NCI-H1092 treated with DMSO at 0.1 percent for 48 hours (cell line): ENCODE measurements at regions not wholly inside any gene's neighbourhood (a gene's known extent, or its start where the extent isn't known, plus 50 kb on each side); places are given as distances from the start of the nearest gene placed in this dataset.

Source experiments
- DNase-seq: peaks from one replicate; lab custom pipeline; 2025; lab: John Stamatoyannopoulos, UW

GRCh38 chr14:22452330-22452729, 136.7 kb downstream of the DAD1 start:
- DNase-seq, result no peak

- no peak for DNase-seq
Observed at GRCh38 chr14:22450266-22450665, 138.8 kb downstream of the DAD1 start.

GRCh38 chr14:22449600-22449905, 139.5 kb downstream of the DAD1 start:
- no peak for DNase-seq

GRCh38 chr14:22448905-22449599, 140.0 kb downstream of the DAD1 start:
- no peak for DNase-seq

GRCh38 chr14:22448035-22448904, 140.8 kb downstream of the DAD1 start:
- DNase-seq, result no peak

GRCh38 chr14:22438742-22439141, 150.3 kb downstream of the DAD1 start:
- peak; percentile 87 for DNase-seq

- DNase-seq, result no peak
Observed at GRCh38 chr14:22434901-22435550, 154.0 kb downstream of the DAD1 start.

- DNase-seq, result no peak
Observed at GRCh38 chr14:22434030-22434429, 155.0 kb downstream of the DAD1 start.

GRCh38 chr14:22433069-22433468, 156.0 kb downstream of the DAD1 start:
- DNase-seq, result no peak

GRCh38 chr14:22432348-22432976, 156.6 kb downstream of the DAD1 start:
- peak; percentile 86 for DNase-seq

- DNase-seq, result no peak
Observed at GRCh38 chr14:22429546-22430294, 159.3 kb downstream of the DAD1 start.

GRCh38 chr14:22428700-22429291, 160.2 kb downstream of the DAD1 start:
- DNase-seq, result no peak

- no peak for DNase-seq
Observed at GRCh38 chr14:22427771-22428231, 161.2 kb downstream of the DAD1 start.

- DNase-seq, result no peak
Observed at GRCh38 chr14:22426711-22427110, 162.3 kb downstream of the DAD1 start.

GRCh38 chr14:22423958-22424357, 165.1 kb downstream of the DAD1 start:
- DNase-seq, result no peak

GRCh38 chr14:22422238-22422637, 166.8 kb downstream of the DAD1 start:
- no peak for DNase-seq

GRCh38 chr14:22420598-22421186, 168.3 kb downstream of the DAD1 start:
- DNase-seq, result no peak

GRCh38 chr14:22419620-22420019, 169.4 kb downstream of the DAD1 start:
- DNase-seq, result no peak

GRCh38 chr14:22418631-22419030, 170.4 kb downstream of the DAD1 start:
- no peak for DNase-seq

GRCh38 chr14:22417914-22418313, 171.1 kb downstream of the DAD1 start:
- no peak for DNase-seq

- DNase-seq, result no peak
Observed at GRCh38 chr14:22416193-22416592, 172.8 kb downstream of the DAD1 start.
